ENCODE measurements at regions not wholly inside any gene's neighbourhood (a gene's known extent, or its start where the extent isn't known, plus 50 kb on each side); places are given as distances from the start of the nearest gene placed in this dataset.

DNA sequence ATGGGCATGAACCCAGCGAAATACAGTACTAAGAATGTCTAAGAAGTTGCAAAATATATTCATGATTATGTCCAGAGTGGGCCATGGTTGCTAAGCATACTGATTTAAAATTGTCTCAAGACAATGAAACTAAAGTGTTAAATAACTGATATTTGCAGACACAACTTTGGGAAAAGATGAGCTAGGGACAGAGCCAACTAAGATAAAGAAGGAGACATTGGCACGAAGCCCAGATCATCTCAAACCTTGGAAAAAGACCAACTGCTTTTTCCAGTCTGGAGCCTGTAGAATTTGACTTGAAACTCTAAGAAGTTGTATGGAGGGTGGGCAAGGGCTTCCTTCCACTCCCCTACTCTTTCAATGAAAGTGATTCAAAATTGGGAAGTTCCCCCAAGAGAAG, 108.5 kb upstream of the GLRA2 start:
- TF ChIP-seq POLR2A (IDR thresholded peaks at IDR 0.05; ENCODE audit: low read depth, low read length) (no peak), POLR2AphosphoS5 (IDR thresholded peaks at IDR 0.05; ENCODE audit: low read depth, low read length) (no peak)

Data from GM12892 (cell line).